ENCODE measurements at regions not wholly inside any gene's neighbourhood (a gene's known extent, or its start where the extent isn't known, plus 50 kb on each side); places are given as distances from the start of the nearest gene placed in this dataset.

GRCh38 chr1:88523854-88524528 lies 160.1 kb upstream of the PKN2 start:
- intact Hi-C loops (cut with micrococcal nuclease) = loop anchor here (2.0 kb wide), 1 partner anchor 27 kb away; no protein-coding TSS in a partner anchor
- CTCF ChIA-PET = no interaction called here

GRCh38 chr1:88526456-88526855 lies 157.6 kb upstream of the PKN2 start:
- DNase-seq (ENCODE audit: unreplicated experiment) = no peak
- H3K4me1 Mint-ChIP-seq (ENCODE audit: insufficient read depth, unreplicated experiment) = no peaks in the 10 kb centered on the region
- H3K27me3 Mint-ChIP-seq (ENCODE audit: insufficient read depth, unreplicated experiment) = no peaks in the 10 kb centered on the region
- no peak for TF ChIP-seq CTCF (IDR thresholded peaks at IDR 0.05; ENCODE audit: unreplicated experiment)
- no peaks in the 10 kb centered on the region for H3K9me3 Mint-ChIP-seq (ENCODE audit: unreplicated experiment)
- BruUV-seq (replicated peaks) = no TSS peak
- no peaks in the 10 kb centered on the region for H3K36me3 Mint-ChIP-seq (ENCODE audit: insufficient read depth, unreplicated experiment)
- ChIA-PET CTCF (no interaction called here), POLR2A (no interaction called here)
- no peak overlapping the region for H3K4me3 Mint-ChIP-seq (ENCODE audit: unreplicated experiment)
- no peak overlapping the region for H3K27ac Mint-ChIP-seq (ENCODE audit: low read depth, unreplicated experiment)
- intact Hi-C loops (cut with micrococcal nuclease) = no loop called here

More at GRCh38 chr1:88523854-88524528, 160.1 kb upstream of the PKN2 start:
- no peaks in the 10 kb centered on the region for H3K27me3 Mint-ChIP-seq (ENCODE audit: insufficient read depth, unreplicated experiment)
- no peaks in the 10 kb centered on the region for H3K4me1 Mint-ChIP-seq (ENCODE audit: insufficient read depth, unreplicated experiment)
- H3K36me3 Mint-ChIP-seq (ENCODE audit: insufficient read depth, unreplicated experiment) = no peaks in the 10 kb centered on the region
- no peak for DNase-seq (ENCODE audit: unreplicated experiment)
- H3K9me3 Mint-ChIP-seq (ENCODE audit: unreplicated experiment) = no peaks in the 10 kb centered on the region
- POLR2A ChIA-PET = interaction anchor here (0.7 kb wide), 1 partner anchor 39 kb away, joined by 3 read pairs; no protein-coding TSS in a partner anchor
- no peak overlapping the region for H3K27ac Mint-ChIP-seq (ENCODE audit: low read depth, unreplicated experiment)
- no peak for TF ChIP-seq CTCF (IDR thresholded peaks at IDR 0.05; ENCODE audit: unreplicated experiment)
- H3K4me3 Mint-ChIP-seq (ENCODE audit: unreplicated experiment) = no peak overlapping the region
- BruUV-seq (replicated peaks) = no TSS peak

- Mint-ChIP-seq H3K9me3 (ENCODE audit: unreplicated experiment) (no peaks in the 10 kb centered on the region), H3K27me3 (ENCODE audit: insufficient read depth, unreplicated experiment) (no peaks in the 10 kb centered on the region), H3K27ac (ENCODE audit: low read depth, unreplicated experiment) (no peak overlapping the region), H3K36me3 (ENCODE audit: insufficient read depth, unreplicated experiment) (no peaks in the 10 kb centered on the region), H3K4me1 (ENCODE audit: insufficient read depth, unreplicated experiment) (no peaks in the 10 kb centered on the region), H3K4me3 (ENCODE audit: unreplicated experiment) (no peak overlapping the region)
- DNase-seq (ENCODE audit: unreplicated experiment) = no peak
- ChIA-PET CTCF (no interaction called here), POLR2A (no interaction called here)
- no TSS peak for BruUV-seq (replicated peaks)
- TF ChIP-seq CTCF (IDR thresholded peaks at IDR 0.05; ENCODE audit: unreplicated experiment) = no peak
- intact Hi-C loops (cut with micrococcal nuclease) = no loop called here
Observed at GRCh38 chr1:88528792-88529191, 155.3 kb upstream of the PKN2 start.

- Mint-ChIP-seq H3K27ac (ENCODE audit: low read depth, unreplicated experiment) (no peak overlapping the region), H3K4me3 (ENCODE audit: unreplicated experiment) (no peak overlapping the region), H3K36me3 (ENCODE audit: insufficient read depth, unreplicated experiment) (no peaks in the 10 kb centered on the region), H3K4me1 (ENCODE audit: insufficient read depth, unreplicated experiment) (no peaks in the 10 kb centered on the region), H3K27me3 (ENCODE audit: insufficient read depth, unreplicated experiment) (no peaks in the 10 kb centered on the region), H3K9me3 (ENCODE audit: unreplicated experiment) (no peaks in the 10 kb centered on the region)
- intact Hi-C loops (cut with micrococcal nuclease) = no loop called here
- TF ChIP-seq CTCF (IDR thresholded peaks at IDR 0.05; ENCODE audit: unreplicated experiment) = no peak
- no peak for DNase-seq (ENCODE audit: unreplicated experiment)
- no TSS peak for BruUV-seq (replicated peaks)
- ChIA-PET CTCF (interaction anchor here (0.6 to 1.0 kb wide), 2 partner anchors 17 to 1688 kb away, joined by 3 read pairs; no protein-coding TSS in a partner anchor), POLR2A (no interaction called here)
Observed at GRCh38 chr1:88529581-88529980, 154.5 kb upstream of the PKN2 start.

All from MCF 10A (cell line).